Mucosa of rectum (tissue), 2 donors: ENCODE measurements at regions not wholly inside any gene's neighbourhood (a gene's known extent, or its start where the extent isn't known, plus 50 kb on each side); places are given as distances from the start of the nearest gene placed in this dataset.
"Not testable (repeated sequence)": the region's sequence is repeated elsewhere in the genome, so short reads cannot be mapped to it uniquely, and the experiment has no call there.

Source experiments
- H3K27ac ChIP-seq, 2 donors: one replicate each; pipeline ENCODE4 v1.7.0; 2013; ENCODE audit warnings: inconsistent platforms in 2 of 2, low read depth in 2 of 2, low read length in 2 of 2
- H3K27me3 ChIP-seq, 2 donors: one replicate each; pipeline ENCODE4 v1.7.0; 2013; ENCODE audit warnings: low read length in 2 of 2; ENCODE audit not compliant: control insufficient read depth in 2 of 2, insufficient read depth in 2 of 2
- H3K36me3 ChIP-seq, 2 donors: one replicate each; pipeline ENCODE4 v1.7.0; 2013; ENCODE audit warnings: low read length in 2 of 2; ENCODE audit not compliant: control insufficient read depth in 2 of 2, insufficient read depth in 2 of 2
- H3K4me1 ChIP-seq, 2 donors: one replicate each; pipeline ENCODE4 v1.7.0; 2013; ENCODE audit warnings: low read length in 2 of 2, mild to moderate bottlenecking in 1 of 2; ENCODE audit not compliant: control insufficient read depth in 2 of 2, insufficient read depth in 2 of 2
- H3K4me3 ChIP-seq, 2 donors: one replicate each; pipeline ENCODE4 v1.7.0; 2013; ENCODE audit warnings: low read length in 2 of 2
- H3K9ac ChIP-seq, 2 donors: one replicate each; pipeline ENCODE4 v1.7.0; 2013; ENCODE audit warnings: low read length in 2 of 2, low read depth in 1 of 2, mild to moderate bottlenecking in 1 of 2
- H3K9me3 ChIP-seq, 2 donors: one replicate each; pipeline ENCODE4 v1.7.0; 2013; ENCODE audit warnings: low read length in 2 of 2; ENCODE audit not compliant: control insufficient read depth in 2 of 2
- donor health status: healthy.
- donor health status: Normal muscosa, but diverticular disease.

GRCh38 chr21:34219334-34220060 lies 144.3 kb upstream of the KCNE2 start:
- no peak overlapping the region for H3K4me3 ChIP-seq
- H3K9me3 ChIP-seq: no peaks in the 10 kb centered on the region
- H3K36me3 ChIP-seq: no peaks in the 10 kb centered on the region
- H3K27ac ChIP-seq: no peak overlapping the region
- H3K9ac ChIP-seq: no peak overlapping the region
- H3K27me3 ChIP-seq: no peaks in the 10 kb centered on the region
- no peaks in the 10 kb centered on the region for H3K4me1 ChIP-seq

DNA sequence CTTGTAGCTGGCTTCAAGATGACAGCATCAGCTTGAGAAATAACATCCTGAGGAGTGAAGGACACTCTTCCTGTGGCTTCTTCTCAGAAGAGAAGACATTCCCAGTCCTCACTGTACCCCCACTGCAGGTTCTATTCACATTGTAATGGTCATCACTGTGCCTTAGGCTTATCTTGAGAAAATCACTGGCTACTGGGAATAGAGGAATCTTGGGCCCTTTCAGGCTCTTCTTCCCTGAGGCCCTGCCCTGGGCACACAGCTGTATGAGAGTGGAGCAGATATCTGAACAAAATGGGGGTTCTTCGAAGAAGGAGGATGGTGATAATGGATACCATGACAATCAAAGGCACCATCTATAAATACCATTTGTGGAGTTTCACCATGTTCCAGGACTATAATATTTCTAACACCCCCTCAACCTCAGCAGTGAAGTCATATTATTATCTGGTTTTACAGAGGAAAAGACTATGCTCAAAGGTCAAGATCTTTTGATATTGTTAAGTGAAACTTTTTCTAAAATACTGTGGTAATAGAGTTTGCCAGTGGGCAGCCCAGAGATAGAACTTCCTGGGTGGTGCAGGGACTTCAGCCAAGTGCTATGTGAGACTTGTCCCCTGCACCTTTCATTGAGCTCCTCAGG lies 143.1 kb upstream of the KCNE2 start:
- Histone ChIP-seq H3K9me3 (no peaks in the 10 kb centered on the region), H3K9ac (no peak overlapping the region), H3K27ac (no peak overlapping the region), H3K4me3 (no peak overlapping the region), H3K36me3 (no peaks in the 10 kb centered on the region), H3K4me1 (no peaks in the 10 kb centered on the region), H3K27me3 (no peaks in the 10 kb centered on the region)

DNA sequence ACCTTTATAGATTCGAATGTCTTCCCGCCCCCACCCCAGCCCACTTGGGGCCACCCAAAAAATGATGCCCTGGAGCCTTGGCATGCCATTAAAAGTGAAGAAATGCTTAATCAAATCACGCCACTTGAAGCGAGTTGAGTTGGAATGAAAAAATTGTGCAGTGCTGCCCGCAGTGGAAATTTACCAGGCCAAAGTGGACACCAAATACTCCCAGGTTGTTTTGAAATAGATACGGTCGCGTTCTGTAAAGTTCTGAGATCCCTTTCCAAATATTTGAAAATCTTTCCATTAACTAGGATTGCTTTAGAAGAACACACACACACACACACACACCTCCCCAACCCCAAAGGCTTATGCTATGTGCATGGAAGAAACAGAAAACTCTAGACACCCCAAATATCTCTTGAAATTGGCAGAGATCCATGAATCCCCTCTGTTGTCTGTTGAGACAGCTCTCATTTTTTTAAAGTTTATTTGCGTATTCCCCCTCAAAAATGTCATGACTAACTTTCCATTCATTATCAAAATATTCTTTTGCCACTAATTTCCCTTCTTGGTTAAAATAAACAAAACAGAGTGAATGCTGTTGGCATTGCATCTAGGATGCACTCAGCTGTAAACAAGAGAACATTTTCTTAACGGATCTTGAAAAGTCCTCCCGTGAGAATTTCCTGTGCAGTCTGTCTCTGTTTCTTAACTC lies 142.3 kb upstream of the KCNE2 start:
- Histone ChIP-seq H3K36me3 (no peaks in the 10 kb centered on the region), H3K9me3 (no peaks in the 10 kb centered on the region), H3K4me1 (no peaks in the 10 kb centered on the region), H3K27ac (peak overlapping the region in 1 of 2 donors; percentile 32), H3K27me3 (no peaks in the 10 kb centered on the region), H3K9ac (no peak overlapping the region), H3K4me3 (no peak overlapping the region)

DNA sequence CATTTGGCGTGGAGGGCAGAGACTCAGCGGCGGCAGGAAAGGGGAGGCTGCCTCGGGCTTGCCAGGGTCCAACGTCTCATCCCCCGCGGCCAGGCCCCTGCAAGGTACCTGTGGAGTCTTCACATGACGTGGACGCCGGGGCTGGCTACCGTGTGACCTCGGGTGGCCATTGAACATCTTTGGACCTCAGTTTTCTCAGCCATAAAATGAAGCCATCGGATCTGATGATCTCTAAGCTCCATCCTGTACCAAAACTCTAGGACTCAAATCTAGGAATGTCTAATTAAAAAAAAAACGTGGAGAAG lies 141.8 kb upstream of the KCNE2 start:
- H3K9ac ChIP-seq: no peak overlapping the region
- no peak overlapping the region for H3K4me3 ChIP-seq
- H3K27me3 ChIP-seq: no peaks in the 10 kb centered on the region
- no peaks in the 10 kb centered on the region for H3K9me3 ChIP-seq
- H3K27ac ChIP-seq: peak overlapping the region in 1 of 2 donors; percentile 32
- no peaks in the 10 kb centered on the region for H3K36me3 ChIP-seq
- H3K4me1 ChIP-seq: no peaks in the 10 kb centered on the region

DNA sequence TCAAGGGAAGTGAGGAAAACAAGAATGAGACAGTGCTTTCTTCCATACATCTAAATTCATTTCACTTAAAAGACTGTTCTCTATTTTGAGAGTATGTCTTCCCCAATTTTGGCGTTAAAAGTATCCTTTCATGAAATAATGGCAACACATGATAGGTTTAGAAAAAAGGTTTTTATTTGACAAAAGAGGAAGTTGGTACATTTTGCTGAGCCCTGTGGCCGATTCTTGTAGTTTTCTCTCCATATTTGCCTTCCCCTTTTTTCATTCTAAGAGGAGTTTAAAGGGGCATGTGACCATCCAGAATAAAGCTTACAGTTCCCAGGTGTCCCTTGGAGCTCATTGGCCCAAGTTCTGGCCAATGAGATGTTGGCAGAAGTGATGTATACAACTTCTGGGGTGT lies 140.4 kb upstream of the KCNE2 start:
- Histone ChIP-seq H3K9me3 (no peaks in the 10 kb centered on the region), H3K36me3 (no peaks in the 10 kb centered on the region), H3K4me3 (no peak overlapping the region), H3K27me3 (no peaks in the 10 kb centered on the region), H3K27ac (no peak overlapping the region), H3K9ac (no peak overlapping the region), H3K4me1 (no peaks in the 10 kb centered on the region)

DNA sequence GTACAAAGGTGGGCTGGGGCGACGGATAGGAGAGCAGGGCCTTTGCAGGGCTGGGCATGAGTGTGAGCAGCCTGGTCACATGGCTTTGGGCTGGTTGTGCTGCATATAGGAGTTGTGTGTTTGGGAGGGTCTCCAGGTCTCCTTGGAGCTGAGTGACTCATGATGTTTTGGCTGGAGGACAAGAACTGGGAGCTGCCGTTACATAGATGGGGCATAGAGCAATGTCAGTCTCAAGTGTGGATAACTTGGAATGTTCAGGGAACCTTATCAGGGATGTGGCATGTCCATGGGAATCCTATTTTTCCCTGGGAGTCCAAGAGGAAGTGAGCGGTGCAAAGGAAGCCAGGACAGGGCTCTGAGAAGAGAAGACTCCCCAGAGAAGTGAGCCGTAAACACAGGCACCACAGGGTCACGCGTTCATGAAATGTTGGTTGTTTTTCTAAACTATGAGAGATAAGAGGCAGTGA lies 136.4 kb upstream of the KCNE2 start:
- H3K27ac ChIP-seq: no peak overlapping the region
- no peak overlapping the region for H3K4me3 ChIP-seq
- H3K36me3 ChIP-seq: no peaks in the 10 kb centered on the region
- H3K4me1 ChIP-seq: no peaks in the 10 kb centered on the region
- no peaks in the 10 kb centered on the region for H3K27me3 ChIP-seq
- no peaks in the 10 kb centered on the region for H3K9me3 ChIP-seq
- H3K9ac ChIP-seq: no peak overlapping the region

DNA sequence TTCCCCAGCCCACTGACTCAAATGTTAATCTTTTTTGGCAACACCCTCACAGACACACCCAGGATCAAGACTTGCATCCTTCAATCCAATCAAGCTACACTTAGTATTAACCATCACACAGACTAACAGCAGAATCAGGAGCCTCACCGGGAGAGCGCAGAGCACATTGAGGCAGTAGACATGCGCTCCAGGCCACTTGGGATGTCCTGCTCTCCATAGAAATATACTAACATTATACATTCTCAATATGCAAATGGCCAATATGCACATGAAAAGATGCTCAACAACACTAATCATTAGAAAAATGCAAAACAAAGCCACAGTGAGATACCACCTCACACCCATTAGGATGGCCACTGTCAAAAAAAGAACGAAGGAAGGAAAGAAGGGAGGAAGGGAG lies 135.0 kb upstream of the KCNE2 start:
- H3K9me3 ChIP-seq: no peaks in the 10 kb centered on the region
- no peak overlapping the region for H3K4me3 ChIP-seq
- no peaks in the 10 kb centered on the region for H3K4me1 ChIP-seq
- H3K27me3 ChIP-seq: no peaks in the 10 kb centered on the region
- no peak overlapping the region for H3K27ac ChIP-seq
- no peaks in the 10 kb centered on the region for H3K36me3 ChIP-seq
- H3K9ac ChIP-seq: no peak overlapping the region

- Histone ChIP-seq H3K27me3 (no peaks in the 10 kb centered on the region), H3K9me3 (no peaks in the 10 kb centered on the region), H3K9ac (no peak overlapping the region), H3K4me3 (no peak overlapping the region), H3K27ac (no peak overlapping the region), H3K4me1 (no peaks in the 10 kb centered on the region), H3K36me3 (no peaks in the 10 kb centered on the region)
Observed at GRCh38 chr21:34229353-34229752, 134.5 kb upstream of the KCNE2 start.

GRCh38 chr21:34233741-34234140 lies 130.1 kb upstream of the KCNE2 start:
- not testable (repeated sequence) for H3K36me3 ChIP-seq, H3K27me3 ChIP-seq, H3K4me3 ChIP-seq, H3K4me1 ChIP-seq, H3K9me3 ChIP-seq, H3K27ac ChIP-seq, H3K9ac ChIP-seq

DNA sequence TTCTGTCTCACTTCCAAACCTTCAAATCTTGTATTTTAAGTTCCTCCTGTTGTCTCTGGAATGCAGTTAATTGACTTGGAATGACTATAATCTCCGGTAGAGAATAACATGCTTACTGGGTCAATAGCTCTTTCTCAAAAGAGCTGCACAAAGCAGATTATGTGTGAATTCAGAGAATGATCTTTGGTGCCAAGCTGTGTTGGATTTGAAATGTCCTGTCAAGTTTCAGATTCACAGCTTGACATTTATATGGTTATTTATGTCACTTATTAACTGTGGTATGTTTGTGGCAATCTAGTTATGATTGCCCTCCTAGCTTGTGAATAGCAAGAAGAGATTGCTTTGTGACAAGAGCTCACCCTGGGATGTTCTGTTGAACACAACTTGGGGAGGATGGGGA lies 128.3 kb upstream of the KCNE2 start:
- Histone ChIP-seq H3K36me3 (no peaks in the 10 kb centered on the region), H3K27ac (no peak overlapping the region), H3K27me3 (no peaks in the 10 kb centered on the region), H3K9ac (no peak overlapping the region), H3K4me1 (no peaks in the 10 kb centered on the region), H3K9me3 (no peaks in the 10 kb centered on the region), H3K4me3 (no peak overlapping the region)
